Colon (tissue), 2 donors: ENCODE measurements at regions not wholly inside any gene's neighbourhood (a gene's known extent, or its start where the extent isn't known, plus 50 kb on each side); places are given as distances from the start of the nearest gene placed in this dataset.

ENCODE experiments used
- FAIRE-seq: peaks from 2 replicates; lab custom pipeline; 2012; peaks lifted over from hg19 to GRCh38; lab: Jason Lieb, UNC
- donor health status: control.
- donor health status: control.

GRCh38 chr9:14428781-14429230 is 114.9 kb upstream of the NFIB start:
- no peak for FAIRE-seq

GRCh38 chr9:14427419-14427818 is 113.5 kb upstream of the NFIB start:
- no peak for FAIRE-seq

DNA sequence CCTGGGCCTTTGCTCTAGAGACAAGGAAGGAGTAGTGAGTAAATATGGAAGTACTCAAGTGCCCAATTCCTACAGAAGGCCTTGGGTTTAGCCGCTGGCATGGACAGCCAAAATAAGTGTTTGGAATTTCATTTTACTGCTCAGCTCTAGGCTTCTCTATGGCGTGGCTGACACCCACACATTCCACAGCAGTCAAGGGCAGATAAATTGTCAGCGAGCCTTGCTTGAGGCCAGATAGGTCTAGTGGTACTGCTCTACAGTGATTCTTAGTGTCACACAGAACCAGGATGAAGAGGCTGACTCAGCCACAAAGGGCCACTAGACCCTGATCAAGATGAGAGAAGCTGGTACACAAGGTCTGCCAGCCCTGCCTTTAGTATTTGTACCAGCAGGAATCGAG is 111.0 kb upstream of the NFIB start:
- no peak for FAIRE-seq

DNA sequence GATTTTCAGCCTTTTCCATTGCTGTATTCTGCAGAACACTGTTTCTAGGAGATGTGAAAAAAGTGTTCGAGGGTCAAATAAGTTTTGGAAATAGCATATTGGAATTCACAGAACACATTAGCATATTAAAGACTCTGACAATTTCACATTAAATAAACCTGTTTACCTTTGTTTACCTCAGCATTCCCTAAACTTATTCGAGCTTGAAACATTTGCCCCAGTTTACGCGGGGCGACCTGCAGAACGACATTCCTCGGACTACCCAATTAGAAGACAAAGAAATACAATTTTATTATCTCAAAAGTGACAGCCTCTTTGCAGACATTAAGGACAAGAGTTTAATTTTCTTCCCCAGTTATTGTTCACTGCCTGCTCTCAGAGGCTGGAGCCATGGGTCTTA is 110.3 kb upstream of the NFIB start:
- no peak for FAIRE-seq

- no peak for FAIRE-seq
These were observed 109.9 kb upstream of the NFIB start for GRCh38 chr9:14423815-14424261.

DNA sequence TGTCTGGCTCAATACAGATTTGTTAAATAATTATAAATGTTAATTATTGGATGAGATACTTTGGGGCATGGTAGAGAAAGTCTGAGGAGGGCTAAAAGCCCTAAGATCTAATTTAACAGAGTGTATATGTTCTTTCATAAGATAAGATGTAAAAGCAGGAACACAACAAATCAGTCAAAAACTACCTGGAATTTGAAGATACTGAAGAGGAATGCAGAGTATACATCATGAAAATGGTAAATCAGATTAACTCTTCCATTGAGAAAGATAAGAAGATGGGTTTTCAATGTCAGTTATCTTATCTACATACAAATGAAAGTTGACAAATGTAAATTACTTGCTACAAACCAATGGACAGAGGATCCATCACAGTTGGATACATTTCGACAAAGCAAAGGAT is 107.3 kb upstream of the NFIB start:
- no peak for FAIRE-seq

DNA sequence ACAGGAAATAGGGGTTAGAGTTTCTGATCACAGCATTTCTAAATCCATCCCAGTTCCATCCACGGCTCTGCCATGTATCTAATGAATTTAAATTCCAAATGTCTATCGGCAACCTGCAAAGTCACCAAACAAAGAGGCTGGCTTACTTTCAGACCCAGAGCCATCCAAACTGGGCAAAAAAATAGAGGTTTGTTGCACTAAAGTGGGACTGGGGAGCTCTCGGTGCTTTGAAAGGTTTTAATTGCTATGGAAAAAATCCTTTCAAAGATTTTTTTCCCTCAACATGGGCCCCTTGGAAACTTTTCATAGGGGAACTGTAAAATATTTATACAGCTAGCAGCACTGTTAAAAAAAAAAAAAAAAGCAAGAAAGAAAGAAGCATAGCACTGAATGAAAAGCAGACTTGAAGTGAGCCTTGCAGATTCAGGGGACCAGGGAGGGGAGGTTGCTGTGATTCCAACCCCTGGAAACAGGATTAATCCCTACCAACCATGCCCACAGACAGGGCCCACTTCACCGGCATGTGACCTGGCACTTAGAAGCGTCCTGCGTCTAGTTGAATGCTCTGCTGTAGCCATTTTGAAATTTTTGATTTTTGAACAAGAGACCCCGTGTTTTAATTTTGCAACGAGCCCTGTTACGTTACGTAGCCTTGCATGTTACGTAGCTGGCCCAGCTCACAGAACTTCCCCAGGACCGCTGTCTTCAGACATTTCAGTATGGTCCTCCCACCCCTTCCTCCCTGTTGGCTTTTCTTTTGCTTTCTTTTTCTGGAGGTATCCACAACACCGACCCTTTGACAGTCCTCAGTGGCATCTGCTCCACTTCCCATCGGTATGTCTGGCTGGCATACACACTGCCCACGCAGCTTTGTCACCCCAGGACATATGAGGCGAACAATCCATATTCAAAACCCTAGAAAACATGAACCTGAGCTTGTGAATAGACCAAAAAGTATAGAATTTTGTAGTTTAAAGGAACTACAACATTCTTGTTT is 105.3 kb upstream of the NFIB start:
- FAIRE-seq = no peak

GRCh38 chr9:14418301-14418940 is 104.5 kb upstream of the NFIB start:
- FAIRE-seq = no peak

- FAIRE-seq = no peak
These were observed 103.3 kb upstream of the NFIB start for GRCh38 chr9:14417237-14417636.

- no peak for FAIRE-seq
These were observed 102.0 kb upstream of the NFIB start for GRCh38 chr9:14415947-14416346.

DNA sequence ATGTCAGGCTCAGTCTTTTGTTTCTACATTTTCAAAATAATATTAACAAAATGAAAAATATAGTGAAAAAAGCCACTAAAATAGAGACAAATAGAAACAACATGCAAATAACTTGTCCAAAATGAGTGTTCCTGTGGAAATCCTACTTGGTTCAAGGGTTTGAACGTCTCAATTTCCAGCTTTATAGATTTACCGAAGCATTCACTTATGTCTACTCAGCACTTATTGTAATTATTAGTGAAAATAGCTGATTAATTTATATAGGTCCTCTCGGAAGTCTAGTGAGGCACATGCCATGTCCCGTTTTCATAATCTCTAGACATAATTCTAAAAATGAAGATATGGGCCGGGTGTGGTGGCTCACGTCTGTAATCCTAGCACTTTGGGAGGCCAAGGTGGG is 99.9 kb upstream of the NFIB start:
- no peak for FAIRE-seq

- FAIRE-seq = no peak
These were observed 98.8 kb upstream of the NFIB start for GRCh38 chr9:14412775-14413174.

DNA sequence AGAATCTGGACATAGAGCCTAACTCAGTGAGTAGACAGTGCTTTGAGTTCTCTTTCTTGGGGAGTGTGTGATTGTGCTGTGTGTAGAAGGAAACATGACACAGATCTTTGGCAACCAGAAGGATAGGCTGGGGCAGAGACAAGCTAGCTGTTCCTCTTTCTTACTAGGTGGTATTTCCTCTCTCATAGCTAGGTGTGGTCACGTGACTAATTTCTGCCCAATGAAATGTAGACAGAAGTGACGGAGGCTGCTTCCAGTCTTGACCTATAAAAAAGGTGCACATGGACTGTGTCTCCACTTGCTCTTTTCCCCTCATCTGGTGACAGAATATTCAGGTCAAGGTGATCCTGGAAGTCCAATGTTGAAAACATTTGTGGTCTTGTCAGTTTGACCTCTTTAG is 92.5 kb upstream of the NFIB start:
- no peak for FAIRE-seq

- no peak for FAIRE-seq
These were observed 91.3 kb upstream of the NFIB start for GRCh38 chr9:14405176-14405706.

DNA sequence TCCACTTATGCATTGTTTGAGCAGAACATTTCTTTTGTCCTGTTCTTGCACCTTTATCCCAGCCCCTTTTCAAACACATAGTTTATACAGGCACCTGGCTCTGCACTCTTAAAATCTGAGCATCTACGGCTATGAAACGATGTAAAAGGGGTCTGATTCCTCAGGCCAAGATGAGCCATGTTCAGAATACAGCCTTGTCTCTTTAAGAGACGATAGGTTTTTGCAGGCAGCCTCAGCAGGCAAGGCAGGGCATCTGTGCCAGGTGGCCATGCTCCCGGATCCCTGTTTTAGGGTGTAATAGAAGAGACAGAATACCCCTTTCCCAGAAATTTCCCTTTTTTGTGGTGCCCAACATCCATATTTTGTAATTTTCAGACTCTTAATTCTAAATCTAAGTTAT is 89.1 kb upstream of the NFIB start:
- no peak for FAIRE-seq

GRCh38 chr9:14402583-14402982 is 88.6 kb upstream of the NFIB start:
- no peak for FAIRE-seq

DNA sequence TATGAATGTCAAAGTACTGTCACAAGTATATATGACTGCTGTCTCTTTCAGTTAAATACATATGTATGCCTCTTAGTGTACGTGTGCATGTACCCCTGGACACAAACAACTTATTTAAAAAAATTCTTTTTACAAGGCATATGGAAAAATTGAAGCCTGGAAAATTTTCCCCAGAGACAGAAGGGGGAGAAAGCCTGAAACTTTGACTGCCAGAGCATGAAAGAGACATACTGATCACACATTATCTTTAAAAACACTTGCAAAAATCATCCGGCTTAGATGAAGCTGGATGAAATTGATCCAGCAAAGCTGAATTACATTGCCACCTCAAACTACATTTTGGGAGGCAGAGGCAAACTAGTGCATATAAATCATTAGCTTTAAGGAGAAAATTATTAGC is 88.0 kb upstream of the NFIB start:
- FAIRE-seq = no peak

DNA sequence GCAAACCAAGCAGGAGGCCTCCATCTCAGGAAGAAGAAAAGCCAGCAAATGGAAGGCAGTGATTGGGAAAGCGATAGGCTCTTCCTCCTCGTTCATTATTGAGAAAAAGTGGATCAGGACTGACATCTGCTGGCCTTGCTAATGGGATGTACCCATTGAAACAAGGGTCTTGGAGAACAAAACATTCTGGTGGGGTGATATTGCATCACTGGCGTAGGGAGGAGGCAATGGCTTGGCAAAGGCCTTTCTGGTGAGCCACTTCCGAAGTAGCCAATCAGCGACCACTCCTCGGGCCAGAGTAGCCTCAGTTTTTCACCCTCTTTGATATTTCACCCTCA is 86.7 kb upstream of the NFIB start:
- no peak for FAIRE-seq

GRCh38 chr9:14399756-14400657 is 86.1 kb upstream of the NFIB start:
- no peak for FAIRE-seq

- FAIRE-seq = no peak
These were observed 84.5 kb upstream of the NFIB start for GRCh38 chr9:14398473-14398872.

DNA sequence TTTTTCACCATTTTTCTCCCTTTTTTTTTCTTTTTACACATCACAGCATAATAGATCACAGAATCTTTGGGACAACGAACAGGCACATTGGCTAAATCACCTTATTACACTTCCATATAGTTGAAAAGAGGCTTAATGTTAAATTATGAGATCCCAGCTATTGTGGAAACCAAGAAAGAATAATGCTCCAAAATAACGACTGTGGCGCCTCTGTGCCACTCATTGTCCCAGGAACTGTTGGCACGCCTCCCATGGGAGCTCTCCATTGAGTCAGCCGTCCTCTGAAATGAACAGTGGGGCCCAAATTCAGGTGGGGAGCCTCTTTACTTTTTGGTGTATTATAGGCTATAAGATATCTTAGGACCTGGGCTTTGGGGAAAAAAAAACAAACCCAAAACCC is 82.2 kb upstream of the NFIB start:
- no peak for FAIRE-seq
